HCT116 (cell line): ENCODE measurements at regions not wholly inside any gene's neighbourhood (a gene's known extent, or its start where the extent isn't known, plus 50 kb on each side); places are given as distances from the start of the nearest gene placed in this dataset.

Source experiments
- CTCF ChIP-seq, 3 experiments: fragments of 200-600 bp in 1 of 3; sonication (generic) in 1 of 3; IDR thresholded peaks in 2 of 3; conservative IDR thresholded peaks in 1 of 3; 2 replicates each; pipeline ENCODE4 v1.5.1; 2012 to 2017; ENCODE audit warnings: low read depth in 2 of 3, low read length in 2 of 3, antibody characterized with exemption in 1 of 3, borderline replicate concordance in 1 of 3, control low read depth in 1 of 3, mild to moderate bottlenecking in 1 of 3, mixed read lengths in 1 of 3, mixed run types in 1 of 3, moderate library complexity in 1 of 3; ENCODE audit not compliant: insufficient read depth in 1 of 3
- EZH2phosphoT487 ChIP-seq: fragments of 200-600 bp; IDR thresholded peaks from 2 replicates; pipeline ENCODE4 v1.6.1; 2018; ENCODE audit warnings: antibody characterized with exemption, borderline replicate concordance
- POLR2A ChIP-seq: IDR thresholded peaks from 2 replicates; pipeline ENCODE4 v1.7.0; 2011; ENCODE audit warnings: borderline replicate concordance; ENCODE audit not compliant: insufficient read depth, insufficient read length; ENCODE audit errors: extremely low read depth
- SIN3A ChIP-seq: IDR thresholded peaks from 2 replicates; pipeline ENCODE4 v1.6.1; 2012; ENCODE audit warnings: low read depth

DNA sequence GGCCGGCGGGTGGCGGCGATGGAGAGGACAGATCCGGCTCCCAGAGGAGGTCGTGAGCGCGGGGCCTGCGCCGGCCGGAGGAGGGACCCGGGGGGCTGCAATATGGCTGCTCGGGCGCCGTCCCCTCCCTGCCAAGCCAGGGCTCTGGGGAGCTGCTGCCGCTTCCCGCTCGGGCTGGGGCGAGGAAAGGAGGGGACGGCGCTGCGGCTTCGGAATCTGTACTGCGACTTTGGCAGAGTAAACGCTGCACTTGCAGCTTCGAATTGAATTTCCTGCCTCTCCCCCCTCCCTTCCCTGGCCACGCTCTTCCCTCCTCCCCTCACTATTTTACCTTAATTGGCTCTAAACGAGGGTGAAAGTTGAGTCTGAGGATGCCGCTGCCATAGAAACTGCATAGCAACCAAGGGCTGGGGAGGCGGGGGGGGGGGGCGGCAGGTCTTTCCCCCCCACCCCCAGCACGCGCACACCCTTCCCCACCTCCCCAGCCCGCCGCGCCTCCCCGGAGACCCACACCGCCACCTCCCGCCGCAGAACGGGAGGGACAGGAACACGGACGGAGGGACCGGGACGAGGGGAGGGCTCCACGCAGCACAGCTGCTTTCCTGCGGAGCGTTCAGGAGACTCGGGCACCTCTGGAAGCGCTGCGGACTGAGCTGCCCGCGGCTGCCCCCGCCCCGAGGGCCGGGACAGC is 93.9 kb downstream of the RNASET2 start:
- TF ChIP-seq CTCF (IDR thresholded peaks at IDR 0.05 in 2 of 3, conservative IDR thresholded peaks at IDR 0.05 in 1 of 3; ENCODE audit: borderline replicate concordance in 1 of 3, insufficient read depth in 1 of 3, low read depth in 2 of 3, low read length in 2 of 3) (no peak), SIN3A (no peak), EZH2phosphoT487 (no peak), POLR2A (no peak)
